ENCODE measurements at regions not wholly inside any gene's neighbourhood (a gene's known extent, or its start where the extent isn't known, plus 50 kb on each side); places are given as distances from the start of the nearest gene placed in this dataset.

DNA sequence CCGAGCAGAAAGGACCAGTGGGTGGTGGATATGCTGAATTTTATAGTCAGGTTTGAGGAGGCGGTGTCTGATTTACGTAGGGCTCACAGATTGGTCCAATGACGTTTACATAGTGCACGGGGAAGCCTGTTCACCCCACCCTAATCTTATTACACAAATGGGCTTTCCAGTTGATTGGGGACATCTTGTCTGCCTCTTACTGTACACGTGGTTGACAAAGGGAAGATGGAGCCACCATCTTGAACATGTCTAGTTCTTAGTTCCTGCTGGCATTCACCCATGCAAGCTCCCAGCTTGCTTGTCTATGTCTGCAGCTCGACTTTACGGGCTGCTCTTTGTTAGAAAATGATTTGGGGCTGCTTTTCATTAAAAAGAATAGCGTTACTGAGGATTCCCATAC is 332.0 kb upstream of the SLCO3A1 start:
- no peak for DNase-seq

DNA sequence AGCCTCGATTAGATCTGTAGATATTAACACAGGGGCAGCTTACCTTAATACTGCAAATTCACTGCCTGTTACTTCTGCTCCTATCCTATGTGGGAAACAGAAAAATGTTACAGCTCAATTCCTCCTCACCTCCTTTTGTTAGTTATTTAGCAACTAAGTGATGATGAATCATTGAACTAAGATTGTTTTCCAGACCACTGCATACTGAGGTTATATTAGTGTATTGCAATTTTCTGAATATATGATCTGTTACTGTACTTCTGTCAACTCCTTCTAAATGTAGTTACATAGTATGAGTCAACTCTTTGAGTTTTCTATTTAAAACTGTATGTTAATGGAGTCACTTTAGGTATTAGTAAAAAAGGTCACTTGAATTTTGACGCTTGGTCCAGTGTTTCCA is 331.5 kb upstream of the SLCO3A1 start:
- no peak for DNase-seq

- DNase-seq = no peak
Measured at GRCh38 chr15:91522605-91523332, 330.7 kb upstream of the SLCO3A1 start.

GRCh38 chr15:91523596-91523995 is 329.9 kb upstream of the SLCO3A1 start:
- DNase-seq = no peak

DNA sequence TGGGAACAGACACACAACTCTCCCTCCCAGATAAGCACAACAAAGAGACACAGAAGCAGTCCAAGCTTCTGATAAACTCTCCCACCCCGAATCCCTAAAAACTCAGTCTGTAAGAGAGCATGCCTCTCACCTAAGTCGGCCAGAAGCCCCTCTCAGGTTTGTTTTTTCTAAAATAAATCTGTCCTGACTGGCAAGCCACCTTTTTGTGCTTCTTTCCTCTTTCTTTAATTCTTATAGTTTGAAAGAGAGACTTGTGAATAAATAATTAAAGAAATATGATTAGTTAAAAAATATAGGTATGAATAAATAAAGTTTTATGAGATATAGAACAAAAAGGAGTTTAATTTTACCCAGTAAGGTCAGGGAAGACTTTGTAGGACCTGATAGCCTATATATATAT is 329.0 kb upstream of the SLCO3A1 start:
- no peak for DNase-seq

DNA sequence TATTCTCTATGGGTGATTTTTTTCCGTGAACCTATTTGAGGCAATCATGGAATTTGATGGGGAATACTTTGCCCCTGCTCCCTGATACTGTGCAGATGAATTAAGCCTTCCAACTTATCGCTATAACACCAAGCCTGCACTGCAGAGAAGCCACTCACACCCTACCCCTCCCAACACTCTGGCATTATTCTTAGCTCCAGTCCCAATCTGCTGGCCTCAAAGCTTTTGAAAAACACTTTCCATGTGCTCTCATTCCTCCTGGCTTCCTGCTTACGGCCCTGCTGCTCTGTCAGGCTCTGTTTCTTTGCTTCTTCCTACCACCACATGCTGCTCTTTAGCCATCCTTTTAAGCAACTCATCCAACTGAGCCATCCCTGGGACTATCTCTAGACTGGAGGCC is 327.8 kb upstream of the SLCO3A1 start:
- DNase-seq = no peak

- DNase-seq = no peak
Measured at GRCh38 chr15:91526424-91526823, 327.1 kb upstream of the SLCO3A1 start.

DNA sequence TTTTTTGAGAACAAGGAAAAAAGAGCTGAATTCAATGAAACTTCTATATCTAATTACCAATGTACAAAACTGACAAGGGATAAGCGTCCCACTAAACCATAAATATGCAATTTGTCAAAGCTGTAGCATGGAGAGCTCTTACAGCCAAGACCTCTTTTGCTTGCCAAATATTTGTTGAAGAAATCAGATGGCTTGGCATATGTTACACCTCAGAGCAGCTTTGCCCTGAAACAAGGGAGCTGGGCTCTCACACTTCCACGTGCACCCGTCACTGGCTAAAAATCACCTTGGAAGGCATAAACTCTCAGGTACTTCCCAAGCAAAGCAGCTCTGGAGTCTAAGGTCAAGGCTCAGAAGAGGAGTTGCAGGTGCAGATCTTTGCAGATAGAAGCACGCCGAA is 324.7 kb upstream of the SLCO3A1 start:
- no peak for DNase-seq

DNA sequence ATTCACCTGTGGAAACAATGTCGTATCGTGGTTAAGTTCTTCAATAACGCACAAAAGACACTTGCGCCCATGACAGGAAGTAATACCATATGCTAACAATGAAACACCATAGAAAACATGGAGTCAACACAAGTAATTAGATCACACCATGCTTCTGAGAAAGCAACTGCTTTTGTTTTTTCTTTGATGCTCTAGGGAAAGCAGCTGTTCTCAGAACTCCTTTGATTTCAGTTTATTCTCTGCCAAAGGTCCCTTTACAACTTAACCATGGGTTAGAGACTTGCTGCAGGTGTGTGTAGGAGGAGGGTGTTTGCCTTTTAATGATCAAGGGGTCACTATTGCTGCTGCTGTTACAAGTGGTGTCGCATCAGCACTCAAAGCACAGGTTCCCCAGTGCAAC is 324.0 kb upstream of the SLCO3A1 start:
- DNase-seq = no peak

GRCh38 chr15:91530279-91530678 is 323.2 kb upstream of the SLCO3A1 start:
- DNase-seq = no peak

- no peak for DNase-seq
Measured at GRCh38 chr15:91530956-91531582, 322.4 kb upstream of the SLCO3A1 start.

- DNase-seq = no peak
Measured at GRCh38 chr15:91534235-91534634, 319.3 kb upstream of the SLCO3A1 start.

DNA sequence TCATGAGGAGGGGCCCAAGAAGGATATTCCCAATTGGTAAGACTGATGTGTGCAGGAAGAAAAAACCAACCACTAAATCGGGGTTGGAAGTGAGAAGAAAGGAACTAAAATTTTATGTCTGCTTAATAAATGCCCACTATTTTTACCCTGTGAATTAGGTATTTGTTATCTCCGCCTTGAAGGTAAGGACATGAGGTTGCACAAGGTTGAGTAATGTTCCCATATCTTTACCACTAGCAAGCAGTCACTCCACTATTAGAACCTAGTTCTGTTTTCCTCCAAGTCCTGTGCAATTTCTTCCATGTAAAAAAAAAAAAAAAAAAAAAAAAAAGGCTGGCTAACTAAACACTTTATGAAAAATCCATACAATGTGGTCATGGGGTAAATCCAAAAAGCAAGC is 318.5 kb upstream of the SLCO3A1 start:
- no peak for DNase-seq

- no peak for DNase-seq
Measured at GRCh38 chr15:91535856-91536500, 317.5 kb upstream of the SLCO3A1 start.

- no peak for DNase-seq
Measured at GRCh38 chr15:91537856-91538255, 315.7 kb upstream of the SLCO3A1 start.

DNA sequence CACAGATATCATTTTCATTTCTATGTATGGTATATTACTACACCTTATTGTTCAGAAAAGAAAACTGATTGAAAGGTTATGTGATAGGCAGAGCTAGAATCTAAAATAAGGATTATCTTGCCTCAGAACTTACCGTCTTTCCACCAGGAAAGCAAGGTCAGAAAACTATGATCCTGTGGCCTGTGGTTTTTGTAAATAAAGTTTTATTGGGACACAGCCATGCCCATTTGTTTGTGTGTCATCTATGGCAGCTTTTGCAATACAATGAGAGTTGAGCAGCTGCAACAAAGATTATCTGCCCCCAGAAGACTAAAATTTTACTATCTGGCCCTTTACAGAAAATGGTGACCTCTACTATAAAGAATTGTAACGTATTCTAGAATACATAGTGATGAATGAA is 314.7 kb upstream of the SLCO3A1 start:
- no peak for DNase-seq

- DNase-seq = no peak
Measured at GRCh38 chr15:91541286-91541685, 312.2 kb upstream of the SLCO3A1 start.

DNA sequence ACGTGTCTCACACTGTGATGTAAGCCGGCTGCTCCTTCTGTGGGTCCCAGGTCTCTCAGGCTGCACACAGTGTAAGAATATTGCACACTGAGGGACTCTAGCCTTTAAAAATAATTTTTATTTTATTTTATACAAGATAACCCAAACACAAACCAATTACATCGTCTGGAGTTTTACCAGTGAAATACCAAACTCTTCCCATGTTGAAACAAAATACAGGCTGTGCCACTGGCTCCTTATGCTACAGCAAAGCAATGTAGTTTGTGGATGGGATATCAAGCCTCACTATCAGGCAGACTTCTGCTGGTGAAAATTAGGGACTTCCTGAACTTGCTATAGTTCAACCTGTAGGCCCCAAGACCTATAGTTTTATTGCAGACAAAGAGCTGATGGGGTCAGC is 311.3 kb upstream of the SLCO3A1 start:
- no peak for DNase-seq

GRCh38 chr15:91547356-91547755 is 306.2 kb upstream of the SLCO3A1 start:
- DNase-seq = no peak

- DNase-seq = no peak
Measured at GRCh38 chr15:91548549-91548948, 305.0 kb upstream of the SLCO3A1 start.

- no peak for DNase-seq
Measured at GRCh38 chr15:91549581-91549980, 303.9 kb upstream of the SLCO3A1 start.

GRCh38 chr15:91552555-91552954 is 301.0 kb upstream of the SLCO3A1 start:
- no peak for DNase-seq

DNA sequence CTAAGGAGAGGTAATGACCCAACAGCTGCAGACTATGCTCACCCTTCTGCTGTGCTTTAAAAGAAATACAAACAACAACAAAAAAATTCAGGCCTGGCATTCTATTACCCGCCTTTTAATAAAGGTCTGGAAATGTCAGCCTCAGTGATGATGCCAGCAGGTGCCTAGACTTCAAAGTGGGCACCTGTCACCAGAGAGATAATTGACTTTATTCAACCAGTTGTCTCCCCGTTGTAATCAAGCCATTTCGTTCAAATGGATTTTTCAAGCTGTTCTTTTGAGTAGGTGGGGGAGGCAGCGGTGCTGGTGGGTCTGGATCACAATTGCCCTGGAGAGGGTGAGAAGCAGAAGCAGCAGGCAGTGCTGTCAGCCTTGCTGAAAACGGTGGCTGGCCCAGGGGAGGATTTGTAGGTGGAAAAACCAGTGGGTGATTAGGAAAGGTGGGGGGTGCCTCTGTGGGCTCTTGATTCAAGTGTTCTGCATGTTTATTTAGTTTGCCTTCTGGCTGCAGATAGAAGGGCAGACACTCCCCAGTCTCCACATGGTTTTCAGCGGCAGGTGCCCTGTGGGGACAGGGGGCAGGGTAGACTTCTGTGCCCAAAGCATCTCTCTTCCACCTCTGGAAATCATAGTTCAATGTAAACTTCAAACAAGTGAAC is 300.2 kb upstream of the SLCO3A1 start:
- no peak for DNase-seq

All from right lung (tissue), 2 donors.